Loucy (cell line): ENCODE measurements at regions not wholly inside any gene's neighbourhood (a gene's known extent, or its start where the extent isn't known, plus 50 kb on each side); places are given as distances from the start of the nearest gene placed in this dataset.

Source experiments
- EZH2phosphoT487 ChIP-seq: fragments of 200-600 bp; IDR thresholded peaks from 2 replicates; pipeline ENCODE4 v1.6.1; 2018; ENCODE audit warnings: antibody characterized with exemption, mild to moderate bottlenecking, moderate library complexity, borderline replicate concordance
- TF ChIP-seq, protein P1 (sequence below): fragments of 200-600 bp; sonication (generic); conservative IDR thresholded peaks from 2 replicates; pipeline ENCODE4 v1.5.1; 2014; ENCODE audit warnings: mild to moderate bottlenecking, antibody characterized with exemption, low read length

DNA sequence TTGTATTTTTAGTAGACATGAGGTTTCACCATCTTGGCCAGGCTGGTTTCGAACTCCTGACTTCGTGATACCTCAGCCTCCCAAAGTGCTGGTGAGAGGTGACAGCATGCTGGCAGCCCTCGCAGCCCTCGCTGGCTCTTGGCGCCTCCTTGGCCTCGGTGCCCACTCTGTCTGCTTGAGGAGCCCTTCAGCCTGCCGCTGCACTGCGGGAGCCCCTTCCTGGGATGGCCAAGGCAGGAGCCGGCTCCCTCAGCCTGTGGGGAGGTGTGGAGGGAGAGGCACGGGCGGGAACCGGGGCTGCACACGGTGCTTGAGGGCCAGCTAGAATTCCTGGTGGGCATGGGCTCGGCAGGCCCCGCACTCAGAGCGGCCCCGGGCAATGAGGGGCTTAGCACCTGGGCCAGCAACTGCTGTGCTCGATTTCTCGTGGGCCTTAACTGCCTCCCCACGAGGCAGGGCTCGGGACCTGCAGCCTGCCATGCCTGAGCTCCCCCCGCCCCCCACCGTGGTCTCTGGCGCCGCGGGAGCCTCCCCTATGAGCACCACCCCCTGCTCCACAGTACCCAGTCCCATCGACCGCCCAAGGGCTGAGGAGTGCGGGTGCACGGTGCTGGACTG, 96.5 kb upstream of the RHOBTB1 start:
- TF ChIP-seq, protein P1, sequence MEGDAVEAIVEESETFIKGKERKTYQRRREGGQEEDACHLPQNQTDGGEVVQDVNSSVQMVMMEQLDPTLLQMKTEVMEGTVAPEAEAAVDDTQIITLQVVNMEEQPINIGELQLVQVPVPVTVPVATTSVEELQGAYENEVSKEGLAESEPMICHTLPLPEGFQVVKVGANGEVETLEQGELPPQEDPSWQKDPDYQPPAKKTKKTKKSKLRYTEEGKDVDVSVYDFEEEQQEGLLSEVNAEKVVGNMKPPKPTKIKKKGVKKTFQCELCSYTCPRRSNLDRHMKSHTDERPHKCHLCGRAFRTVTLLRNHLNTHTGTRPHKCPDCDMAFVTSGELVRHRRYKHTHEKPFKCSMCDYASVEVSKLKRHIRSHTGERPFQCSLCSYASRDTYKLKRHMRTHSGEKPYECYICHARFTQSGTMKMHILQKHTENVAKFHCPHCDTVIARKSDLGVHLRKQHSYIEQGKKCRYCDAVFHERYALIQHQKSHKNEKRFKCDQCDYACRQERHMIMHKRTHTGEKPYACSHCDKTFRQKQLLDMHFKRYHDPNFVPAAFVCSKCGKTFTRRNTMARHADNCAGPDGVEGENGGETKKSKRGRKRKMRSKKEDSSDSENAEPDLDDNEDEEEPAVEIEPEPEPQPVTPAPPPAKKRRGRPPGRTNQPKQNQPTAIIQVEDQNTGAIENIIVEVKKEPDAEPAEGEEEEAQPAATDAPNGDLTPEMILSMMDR: no peak
- TF ChIP-seq EZH2phosphoT487: no peak
